Superior temporal gyrus (tissue), 1 donor: ENCODE measurements at regions not wholly inside any gene's neighbourhood (a gene's known extent, or its start where the extent isn't known, plus 50 kb on each side); places are given as distances from the start of the nearest gene placed in this dataset.
"Not testable (repeated sequence)": the region's sequence is repeated elsewhere in the genome, so short reads cannot be mapped to it uniquely, and the experiment has no call there.

Source experiments
- DNase-seq: peaks from one replicate; pipeline ENCODE4 v3.0.0-alpha.2; 2016; ENCODE audit errors: extremely low spot score

GRCh38 chrY:12453318-12453717 is 247.7 kb upstream of the USP9Y start:
- DNase-seq, result not testable (repeated sequence)

- no peak for DNase-seq
These were observed 241.1 kb upstream of the USP9Y start for GRCh38 chrY:12459965-12460364.

- no peak for DNase-seq
These were observed 236.9 kb upstream of the USP9Y start for GRCh38 chrY:12464155-12464554.

- no peak for DNase-seq
These were observed 235.3 kb upstream of the USP9Y start for GRCh38 chrY:12465706-12466105.

- DNase-seq, result no peak
These were observed 231.9 kb upstream of the USP9Y start for GRCh38 chrY:12469081-12469480.

GRCh38 chrY:12474472-12474871 is 226.6 kb upstream of the USP9Y start:
- DNase-seq, result no peak

- DNase-seq, result no peak
These were observed 221.6 kb upstream of the USP9Y start for GRCh38 chrY:12479382-12479781.

- DNase-seq, result no peak
These were observed 217.6 kb upstream of the USP9Y start for GRCh38 chrY:12483394-12483793.

GRCh38 chrY:12490558-12491209 is 210.3 kb upstream of the USP9Y start:
- DNase-seq, result no peak

- DNase-seq, result no peak
These were observed 208.8 kb upstream of the USP9Y start for GRCh38 chrY:12492218-12492617.

GRCh38 chrY:12496007-12496406 is 205.0 kb upstream of the USP9Y start:
- DNase-seq, result no peak

GRCh38 chrY:12500096-12500495 is 200.9 kb upstream of the USP9Y start:
- no peak for DNase-seq

- not testable (repeated sequence) for DNase-seq
These were observed 197.0 kb upstream of the USP9Y start for GRCh38 chrY:12504028-12504427.

GRCh38 chrY:12517338-12517737 is 183.7 kb upstream of the USP9Y start:
- DNase-seq, result no peak

- DNase-seq, result no peak
These were observed 175.8 kb upstream of the USP9Y start for GRCh38 chrY:12525206-12525605.

- no peak for DNase-seq
These were observed 174.5 kb upstream of the USP9Y start for GRCh38 chrY:12526362-12527063.

- DNase-seq, result no peak
These were observed 163.7 kb upstream of the USP9Y start for GRCh38 chrY:12537226-12537854.

- DNase-seq, result peak; percentile 15
These were observed 154.1 kb upstream of the USP9Y start for GRCh38 chrY:12546746-12547420.

GRCh38 chrY:12552471-12553283 is 148.4 kb upstream of the USP9Y start:
- DNase-seq, result no peak

- DNase-seq, result no peak
These were observed 147.1 kb upstream of the USP9Y start for GRCh38 chrY:12553909-12554308.

- DNase-seq, result no peak
These were observed 146.0 kb upstream of the USP9Y start for GRCh38 chrY:12555005-12555404.

- DNase-seq, result no peak
These were observed 142.0 kb upstream of the USP9Y start for GRCh38 chrY:12559007-12559406.
